ENCODE measurements at regions not wholly inside any gene's neighbourhood (a gene's known extent, or its start where the extent isn't known, plus 50 kb on each side); places are given as distances from the start of the nearest gene placed in this dataset.
A peak's percentile ranks its signal among the peaks of the same experiment; 100 is the strongest.

DNA sequence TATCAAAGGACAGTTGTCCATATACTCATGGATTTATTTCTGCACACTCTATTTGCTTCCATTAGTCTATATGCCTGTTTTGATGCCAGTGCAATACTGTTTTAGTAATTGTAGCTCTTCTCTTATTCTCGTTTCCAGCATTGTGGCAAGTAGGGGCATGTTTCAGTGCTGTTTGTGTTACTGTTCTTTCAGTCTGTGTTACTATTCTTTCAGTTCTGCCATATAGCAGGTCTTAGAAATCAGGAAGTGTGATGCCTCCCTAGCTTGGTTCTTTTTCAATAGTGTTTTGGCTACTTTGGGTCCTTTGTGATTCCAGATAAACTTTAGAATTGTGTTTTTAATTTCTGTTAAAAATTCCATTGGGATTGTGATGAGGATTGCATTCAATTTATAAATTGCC, 180.5 kb upstream of the PTPRD start:
- TF ChIP-seq, protein P1, sequence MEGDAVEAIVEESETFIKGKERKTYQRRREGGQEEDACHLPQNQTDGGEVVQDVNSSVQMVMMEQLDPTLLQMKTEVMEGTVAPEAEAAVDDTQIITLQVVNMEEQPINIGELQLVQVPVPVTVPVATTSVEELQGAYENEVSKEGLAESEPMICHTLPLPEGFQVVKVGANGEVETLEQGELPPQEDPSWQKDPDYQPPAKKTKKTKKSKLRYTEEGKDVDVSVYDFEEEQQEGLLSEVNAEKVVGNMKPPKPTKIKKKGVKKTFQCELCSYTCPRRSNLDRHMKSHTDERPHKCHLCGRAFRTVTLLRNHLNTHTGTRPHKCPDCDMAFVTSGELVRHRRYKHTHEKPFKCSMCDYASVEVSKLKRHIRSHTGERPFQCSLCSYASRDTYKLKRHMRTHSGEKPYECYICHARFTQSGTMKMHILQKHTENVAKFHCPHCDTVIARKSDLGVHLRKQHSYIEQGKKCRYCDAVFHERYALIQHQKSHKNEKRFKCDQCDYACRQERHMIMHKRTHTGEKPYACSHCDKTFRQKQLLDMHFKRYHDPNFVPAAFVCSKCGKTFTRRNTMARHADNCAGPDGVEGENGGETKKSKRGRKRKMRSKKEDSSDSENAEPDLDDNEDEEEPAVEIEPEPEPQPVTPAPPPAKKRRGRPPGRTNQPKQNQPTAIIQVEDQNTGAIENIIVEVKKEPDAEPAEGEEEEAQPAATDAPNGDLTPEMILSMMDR (conservative IDR thresholded peaks at IDR 0.05; ENCODE audit: low read depth, low read length) = no peak
- no peak for DNase-seq (ENCODE audit: low read depth)
- no peak overlapping the region for H3K4me3 ChIP-seq (ENCODE audit: low read length)

- TF ChIP-seq, protein P1 (conservative IDR thresholded peaks at IDR 0.05; ENCODE audit: low read depth, low read length) = no peak
Measured at GRCh38 chr9:10804486-10804885, 191.7 kb upstream of the PTPRD start.

DNA sequence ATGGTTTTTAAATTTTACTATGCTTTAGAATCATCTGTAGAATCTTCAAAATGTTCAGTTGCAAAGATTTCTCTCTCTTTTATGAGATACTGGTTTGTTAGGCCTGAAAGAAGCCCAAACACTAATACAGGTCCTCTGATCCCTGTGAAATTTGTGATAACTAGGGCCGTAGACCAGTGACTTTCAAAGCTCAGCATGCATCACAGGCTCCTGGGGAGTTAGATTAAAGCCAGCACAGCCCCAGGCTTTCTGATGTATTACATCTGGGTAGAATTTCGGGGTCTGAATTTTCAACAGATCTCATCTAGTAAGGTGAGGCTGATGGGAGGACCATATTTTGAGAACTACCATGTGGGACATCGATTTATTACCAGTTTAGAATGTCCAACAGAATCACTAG, 194.1 kb upstream of the PTPRD start:
- H3K4me3 ChIP-seq (ENCODE audit: low read length) = no peak overlapping the region
- TF ChIP-seq, protein P1 (conservative IDR thresholded peaks at IDR 0.05; ENCODE audit: low read depth, low read length) = no peak
- DNase-seq (ENCODE audit: low read depth) = no peak

More at GRCh38 chr9:10804486-10804885, 191.7 kb upstream of the PTPRD start:
- no peak overlapping the region for H3K4me3 ChIP-seq (ENCODE audit: low read length)
- DNase-seq (ENCODE audit: low read depth) = no peak

- TF ChIP-seq, protein P1 (conservative IDR thresholded peaks at IDR 0.05; ENCODE audit: low read depth, low read length) = no peak
- no peak overlapping the region for H3K4me3 ChIP-seq (ENCODE audit: low read length)
- no peak for DNase-seq (ENCODE audit: low read depth)
Measured at GRCh38 chr9:10818206-10818605, 205.4 kb upstream of the PTPRD start.

- TF ChIP-seq, protein P1 (conservative IDR thresholded peaks at IDR 0.05; ENCODE audit: low read depth, low read length) = no peak
- no peak for DNase-seq (ENCODE audit: low read depth)
- H3K4me3 ChIP-seq (ENCODE audit: low read length) = no peak overlapping the region
Measured at GRCh38 chr9:10835791-10836463, 223.1 kb upstream of the PTPRD start.

- H3K4me3 ChIP-seq (ENCODE audit: low read length) = no peak overlapping the region
- DNase-seq (ENCODE audit: low read depth) = peak; percentile 89
- TF ChIP-seq, protein P1 (conservative IDR thresholded peaks at IDR 0.05; ENCODE audit: low read depth, low read length) = no peak
Measured at GRCh38 chr9:10843151-10843550, 230.3 kb upstream of the PTPRD start.

GRCh38 chr9:10855847-10856246, 243.0 kb upstream of the PTPRD start:
- TF ChIP-seq, protein P1 (conservative IDR thresholded peaks at IDR 0.05; ENCODE audit: low read depth, low read length) = peak; percentile 48
- DNase-seq (ENCODE audit: low read depth) = no peak
- no peak overlapping the region for H3K4me3 ChIP-seq (ENCODE audit: low read length)

All from retinal pigment epithelial cell (primary cell).